SHP77 treated with DMSO at 0.1 percent for 48 hours (cell line): ENCODE measurements at regions not wholly inside any gene's neighbourhood (a gene's known extent, or its start where the extent isn't known, plus 50 kb on each side); places are given as distances from the start of the nearest gene placed in this dataset.

ENCODE experiments used
- DNase-seq: peaks from one replicate; lab custom pipeline; 2025; lab: John Stamatoyannopoulos, UW

GRCh38 chr5:165642366-165642765 lies 2136.9 kb downstream of the MAT2B start:
- DNase-seq: no peak

DNA sequence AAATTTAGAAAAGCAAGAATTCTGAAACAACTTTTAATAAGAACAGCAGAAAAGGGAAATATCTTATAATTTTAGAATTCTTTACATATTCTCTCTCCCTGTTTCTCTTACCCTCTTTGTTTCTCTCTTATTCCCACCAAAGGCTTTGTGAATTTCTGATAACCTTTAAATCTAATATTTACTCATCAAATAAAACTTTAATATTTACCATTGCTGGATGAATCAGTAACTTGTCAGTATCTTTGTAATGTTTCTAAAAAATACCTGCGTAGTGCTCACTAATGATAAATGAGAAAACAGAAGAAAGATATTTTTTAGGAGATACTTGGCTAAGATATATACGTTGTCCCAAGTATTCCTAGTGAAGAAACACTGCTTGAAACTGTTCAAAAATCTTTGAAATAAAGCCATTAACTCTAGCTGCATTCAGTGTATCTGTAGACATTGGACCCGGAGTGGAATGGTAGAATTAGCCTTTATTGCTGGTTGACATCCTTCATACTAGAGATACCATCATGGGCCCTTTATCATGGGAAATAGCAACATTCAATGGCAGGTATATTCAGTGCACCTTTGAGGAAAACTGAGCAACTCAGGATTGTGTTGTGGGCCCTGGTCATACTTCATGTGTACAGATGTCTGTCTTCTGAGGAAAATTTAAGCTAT lies 2160.4 kb downstream of the MAT2B start:
- no peak for DNase-seq

DNA sequence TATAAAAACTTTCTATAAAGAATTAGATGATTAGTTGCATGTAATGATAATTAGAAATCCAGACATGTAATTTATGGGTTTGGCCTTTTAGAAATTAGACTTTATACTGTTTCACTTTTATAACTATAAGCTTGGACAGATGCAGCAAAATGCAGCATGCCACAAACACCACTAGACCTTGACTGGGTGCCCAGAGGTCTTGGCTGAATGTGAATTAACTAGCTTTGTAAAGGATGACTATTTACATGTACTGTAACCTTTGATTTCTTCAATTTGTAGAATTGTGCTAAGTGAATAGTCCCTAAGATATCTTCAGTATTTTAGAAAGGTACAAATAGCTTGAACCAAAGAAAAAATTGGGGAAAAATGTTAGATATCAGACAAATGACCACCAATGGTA lies 2168.1 kb downstream of the MAT2B start:
- DNase-seq: no peak

DNA sequence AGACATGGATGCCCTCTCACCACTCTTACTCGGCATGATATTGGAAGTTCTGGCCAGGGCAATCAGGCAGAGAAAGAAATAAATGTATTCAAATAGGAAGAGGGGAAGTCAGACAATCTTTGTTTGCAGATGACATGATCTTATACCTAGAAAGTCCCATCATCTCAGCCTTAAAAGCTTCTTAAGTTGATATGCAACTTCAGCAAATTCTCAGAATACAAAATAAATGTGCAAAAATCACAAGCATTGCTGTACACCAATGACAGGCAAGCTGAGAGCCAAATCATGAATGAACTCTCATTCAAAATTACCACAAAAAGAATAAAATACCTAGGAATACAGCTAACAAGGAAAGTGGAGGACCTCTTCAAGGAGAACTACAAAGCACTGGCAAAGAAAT lies 2190.4 kb downstream of the MAT2B start:
- no peak for DNase-seq

DNA sequence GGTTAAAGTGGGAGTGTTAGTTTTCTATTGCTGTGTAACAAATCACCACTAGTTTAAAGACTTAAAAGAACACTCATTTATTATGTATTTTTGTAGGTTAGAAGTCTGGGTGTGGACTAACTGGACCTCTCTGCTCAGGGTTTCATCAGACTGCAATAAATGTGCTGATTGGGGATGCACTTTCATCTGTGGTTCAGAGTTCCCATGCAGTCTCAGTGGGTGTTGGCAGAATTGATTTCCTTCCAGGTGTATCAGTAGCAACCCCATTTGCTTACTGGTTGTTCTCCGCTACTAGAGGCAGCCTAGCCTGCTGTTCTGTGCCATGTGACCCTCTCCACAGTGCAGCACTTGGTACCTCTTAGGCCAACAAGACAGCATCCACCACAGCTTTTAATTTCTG lies 2200.5 kb downstream of the MAT2B start:
- no peak for DNase-seq

DNA sequence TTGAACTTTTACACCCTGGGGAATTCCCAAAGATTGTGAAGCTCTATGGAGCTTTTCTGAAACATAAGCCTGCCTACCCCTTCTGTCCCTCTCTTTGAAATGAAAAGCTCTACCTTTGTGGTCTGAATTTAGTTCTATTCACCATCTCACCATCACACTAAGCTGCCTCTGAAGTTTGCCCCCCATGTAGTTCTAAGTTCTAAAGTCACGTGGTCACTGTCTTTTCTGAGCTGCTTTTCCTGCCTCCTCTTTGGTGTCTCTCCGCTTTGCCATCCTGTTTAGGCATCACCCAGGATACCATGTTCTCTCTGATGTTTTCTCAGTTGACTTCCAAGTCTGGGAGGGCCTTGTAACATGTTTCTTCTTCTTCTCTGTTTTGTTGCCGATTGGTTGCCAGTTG lies 2206.6 kb downstream of the MAT2B start:
- DNase-seq: no peak

DNA sequence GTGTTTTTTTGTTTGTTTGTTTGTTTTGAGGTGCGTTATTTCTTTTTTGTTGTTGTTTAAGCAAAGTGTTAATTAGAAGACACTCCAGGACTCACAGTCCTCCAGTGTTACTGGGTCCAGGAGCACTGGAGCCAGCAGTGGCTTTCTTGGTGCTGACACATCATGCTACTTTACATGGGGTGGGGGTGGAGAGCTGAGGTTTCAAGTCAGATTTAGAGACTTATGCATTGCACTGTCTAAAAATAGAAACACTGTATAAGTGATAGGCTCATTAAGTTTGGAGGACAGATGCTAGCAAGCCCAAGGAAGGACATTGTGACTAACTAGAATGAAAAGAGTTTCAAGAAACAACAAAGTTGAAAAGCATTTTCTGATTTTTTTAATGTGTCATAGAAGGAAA lies 2209.2 kb downstream of the MAT2B start:
- DNase-seq: no peak

DNA sequence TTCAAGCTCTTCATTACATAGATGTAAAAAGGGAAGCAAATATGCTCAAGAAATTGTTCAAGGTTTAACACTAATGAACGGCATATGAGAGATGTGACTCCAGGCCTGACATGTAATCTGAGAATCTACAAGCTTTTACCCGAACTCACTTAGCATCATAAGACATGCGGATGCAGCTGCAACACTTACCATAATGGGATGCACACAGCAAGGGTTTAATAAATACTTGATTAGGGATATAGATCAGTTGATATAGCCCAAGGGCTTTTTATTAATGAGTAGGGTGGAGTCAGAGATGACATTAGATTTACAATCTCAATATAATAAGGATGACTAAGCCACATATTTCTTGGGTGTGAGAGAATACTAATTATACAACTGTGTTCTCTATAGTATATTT lies 2215.5 kb downstream of the MAT2B start:
- no peak for DNase-seq

DNA sequence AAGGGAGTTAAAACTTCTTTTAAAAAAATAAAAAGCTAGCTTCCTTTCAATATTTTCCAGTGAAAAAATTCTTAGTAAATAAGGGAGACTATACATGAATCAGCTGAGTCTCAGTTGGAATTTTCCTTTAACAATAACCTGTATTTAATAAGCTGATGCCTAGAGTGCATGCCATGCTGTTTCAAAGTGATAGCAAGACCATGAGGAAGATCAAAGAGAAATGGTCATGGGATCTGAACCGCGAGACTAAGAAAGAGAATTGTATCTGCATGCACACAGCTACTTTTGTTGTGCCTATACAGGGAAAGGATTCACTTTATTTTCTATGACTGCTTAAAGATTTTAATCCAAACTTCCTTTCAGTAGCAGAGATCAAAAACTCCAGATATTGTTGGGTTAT lies 2217.0 kb downstream of the MAT2B start:
- DNase-seq: no peak

DNA sequence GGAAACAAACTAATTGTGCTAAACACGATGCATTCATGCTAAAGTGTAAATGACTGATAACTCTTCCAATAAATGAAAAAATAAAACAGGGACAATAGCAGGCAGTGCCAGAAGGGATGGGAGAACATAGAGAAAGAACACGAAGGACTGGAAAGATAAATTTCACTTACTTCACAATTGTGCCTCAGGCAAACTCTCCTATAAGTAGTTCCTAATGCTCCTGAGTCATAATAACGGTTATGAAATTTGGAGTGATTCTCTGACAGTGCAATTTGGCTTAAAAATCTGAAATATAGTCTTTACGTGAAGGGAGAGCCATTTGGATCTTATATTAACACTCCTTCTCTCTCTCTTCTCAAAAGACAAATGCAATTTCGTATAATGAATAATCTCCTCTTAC lies 2218.5 kb downstream of the MAT2B start:
- no peak for DNase-seq

DNA sequence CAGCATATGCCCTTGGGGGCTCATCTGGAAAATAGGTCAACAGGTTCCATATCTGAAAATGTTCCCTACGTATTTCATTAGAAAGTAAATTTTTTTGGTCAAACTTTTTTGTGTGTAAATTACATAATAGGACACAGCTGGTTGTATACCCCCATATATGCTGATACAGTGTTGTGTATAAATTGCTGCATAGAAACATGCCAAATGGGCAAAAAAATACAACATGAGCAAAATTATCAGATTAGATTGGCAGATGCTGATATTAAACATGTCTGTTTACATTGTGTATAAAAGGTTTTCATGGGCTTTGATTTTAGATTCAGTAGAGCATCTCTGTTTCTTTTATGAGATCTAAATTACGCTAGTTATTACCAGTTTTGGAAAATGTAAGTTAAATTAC lies 2223.0 kb downstream of the MAT2B start:
- DNase-seq: no peak

GRCh38 chr5:165735388-165735787 lies 2230.0 kb downstream of the MAT2B start:
- DNase-seq: no peak

DNA sequence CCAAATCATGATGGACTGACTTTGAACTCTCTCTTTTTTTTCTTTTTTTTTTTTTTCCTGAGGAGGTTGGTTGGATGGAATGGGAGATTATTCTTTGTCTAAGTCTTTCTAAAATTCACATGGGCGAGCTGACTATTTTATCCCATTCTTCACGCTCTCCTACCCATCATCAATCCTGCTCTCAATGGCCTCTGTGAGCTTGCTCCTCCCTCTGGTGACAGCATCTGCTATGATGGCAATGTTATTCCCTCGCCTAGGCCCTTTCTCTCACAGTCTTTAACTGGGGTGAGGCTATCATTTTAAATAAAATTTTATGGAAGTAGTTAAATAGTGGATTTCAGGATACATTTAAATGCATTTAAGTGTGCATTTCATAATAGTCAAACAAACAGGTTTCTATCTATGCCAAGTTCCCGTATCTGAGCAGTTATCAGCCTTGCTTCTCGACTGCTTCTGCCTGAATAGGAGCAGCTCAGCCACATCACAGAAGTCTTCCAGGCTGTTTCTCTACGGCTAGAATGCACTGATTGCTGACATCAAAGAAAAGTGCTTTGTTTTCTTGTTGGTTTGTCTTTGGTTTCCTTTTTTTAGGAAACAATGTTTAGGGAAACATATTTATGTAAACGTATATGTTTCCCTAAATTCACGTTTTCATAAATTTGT lies 2233.8 kb downstream of the MAT2B start:
- no peak for DNase-seq

DNA sequence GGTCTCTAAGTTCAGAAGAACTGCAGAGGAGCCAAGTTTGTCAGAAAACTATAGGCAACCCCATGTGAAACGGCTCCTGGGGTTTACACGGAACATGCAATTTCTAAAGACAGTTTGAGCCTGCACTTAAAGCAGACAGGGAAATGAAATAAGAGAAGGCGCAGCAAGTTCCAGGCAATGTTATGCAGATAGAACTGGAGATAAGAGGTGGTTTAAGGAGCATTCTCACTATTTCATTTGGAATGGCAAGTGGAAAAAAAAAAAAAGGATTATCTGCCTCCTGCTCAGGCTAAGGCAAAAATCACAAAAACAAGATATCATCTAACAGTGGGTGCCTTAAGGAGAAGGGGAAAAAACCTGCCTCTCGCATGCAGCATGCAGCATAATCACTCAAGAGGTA lies 2252.4 kb downstream of the MAT2B start:
- no peak for DNase-seq

DNA sequence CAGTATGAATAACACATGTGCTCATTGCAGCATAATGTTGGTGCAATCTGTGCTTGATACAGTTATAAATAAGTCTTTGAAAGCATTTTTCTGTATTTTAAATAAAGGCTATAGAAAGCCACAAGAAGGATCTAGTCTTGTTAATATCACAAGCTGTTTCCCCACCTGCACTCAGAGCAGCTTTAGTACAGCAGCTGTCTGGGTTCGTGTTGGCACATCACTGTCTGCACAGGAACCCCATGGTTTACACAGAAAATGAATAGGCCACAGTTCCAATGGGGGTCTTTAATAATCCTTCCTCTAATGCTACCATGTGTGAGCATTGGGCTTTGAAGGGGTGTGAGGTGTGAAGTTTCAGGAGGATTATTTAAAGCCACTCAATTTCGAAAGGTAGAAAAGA lies 2269.7 kb downstream of the MAT2B start:
- no peak for DNase-seq

DNA sequence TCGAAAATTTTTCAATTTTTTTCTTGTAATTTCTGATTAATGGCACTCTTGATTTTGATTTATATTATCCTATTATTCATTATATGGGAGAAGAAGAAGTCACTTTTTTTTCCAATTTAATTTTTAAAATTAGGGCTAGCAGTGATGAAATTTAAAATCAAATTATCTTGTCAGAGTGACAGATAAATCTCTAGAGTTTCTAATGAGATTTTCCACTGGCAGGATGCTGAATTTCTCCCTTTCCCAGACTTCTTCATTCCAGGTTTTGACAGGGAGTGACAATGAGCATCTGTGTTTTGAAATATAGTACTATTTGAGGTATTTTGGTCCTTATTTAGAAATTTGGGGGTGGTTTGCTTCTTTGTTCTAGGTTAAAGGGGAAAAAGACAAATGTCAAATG lies 2274.1 kb downstream of the MAT2B start:
- no peak for DNase-seq

DNA sequence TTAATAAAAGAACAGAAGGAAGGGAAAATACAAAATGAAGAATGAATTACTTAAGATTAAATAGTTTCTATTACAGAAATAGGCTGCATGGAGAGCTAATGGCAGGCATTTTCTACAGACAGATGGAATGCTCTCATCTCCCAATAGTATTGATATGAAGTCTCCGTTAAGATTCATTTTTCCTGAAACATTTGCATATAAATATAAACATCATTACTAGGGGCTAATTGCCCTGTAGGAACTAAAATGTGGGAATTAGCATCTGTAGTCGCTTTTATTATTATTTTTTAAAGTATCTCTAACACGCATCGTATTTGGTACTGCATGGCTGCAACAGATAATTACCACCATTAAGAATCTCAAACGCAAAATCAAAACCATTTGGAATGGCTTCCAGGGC lies 2275.5 kb downstream of the MAT2B start:
- no peak for DNase-seq

GRCh38 chr5:165781738-165782137 lies 2276.3 kb downstream of the MAT2B start:
- no peak for DNase-seq

DNA sequence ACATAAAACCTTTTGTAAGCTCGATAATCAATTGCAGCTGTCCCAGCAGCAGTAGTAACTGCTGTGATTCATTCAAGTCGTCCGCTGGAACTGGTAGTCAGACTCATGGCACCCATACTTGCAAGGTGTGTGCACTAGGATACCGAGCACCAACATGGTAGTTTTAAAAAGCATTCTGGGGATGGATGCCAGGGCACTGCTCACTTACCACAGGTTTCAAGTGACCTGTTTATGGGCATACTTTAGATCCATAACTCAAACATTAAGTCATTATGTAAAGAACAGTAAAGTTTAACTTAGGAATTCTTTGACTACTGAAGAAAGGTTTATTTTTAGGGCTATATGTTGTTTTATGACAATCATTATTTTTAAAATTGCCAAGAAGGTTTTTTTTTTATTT lies 2277.6 kb downstream of the MAT2B start:
- no peak for DNase-seq

- DNase-seq: no peak
Measured at GRCh38 chr5:165786073-165786472, 2280.7 kb downstream of the MAT2B start.

DNA sequence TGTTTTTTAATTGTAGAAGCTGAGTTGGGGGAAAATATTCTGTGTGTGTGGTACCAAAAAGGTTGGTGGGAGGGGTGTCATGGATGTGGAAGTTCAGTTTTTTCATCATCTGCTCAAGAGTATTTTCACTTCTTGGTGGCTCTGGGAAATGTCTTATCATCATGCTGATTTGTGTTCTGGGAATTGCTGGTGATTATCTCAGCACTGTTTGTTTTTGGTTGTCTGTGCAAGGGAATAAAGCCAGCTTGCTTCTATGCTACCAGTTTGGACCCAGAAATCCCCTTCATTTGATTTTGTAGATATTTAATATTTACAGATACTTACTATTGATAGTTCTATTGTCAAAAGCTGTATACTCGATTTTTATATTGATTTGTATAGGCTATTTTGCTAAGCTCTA lies 2289.7 kb downstream of the MAT2B start:
- DNase-seq: no peak

GRCh38 chr5:165805756-165806155 lies 2300.3 kb downstream of the MAT2B start:
- no peak for DNase-seq

- no peak for DNase-seq
Measured at GRCh38 chr5:165808335-165808734, 2302.9 kb downstream of the MAT2B start.

DNA sequence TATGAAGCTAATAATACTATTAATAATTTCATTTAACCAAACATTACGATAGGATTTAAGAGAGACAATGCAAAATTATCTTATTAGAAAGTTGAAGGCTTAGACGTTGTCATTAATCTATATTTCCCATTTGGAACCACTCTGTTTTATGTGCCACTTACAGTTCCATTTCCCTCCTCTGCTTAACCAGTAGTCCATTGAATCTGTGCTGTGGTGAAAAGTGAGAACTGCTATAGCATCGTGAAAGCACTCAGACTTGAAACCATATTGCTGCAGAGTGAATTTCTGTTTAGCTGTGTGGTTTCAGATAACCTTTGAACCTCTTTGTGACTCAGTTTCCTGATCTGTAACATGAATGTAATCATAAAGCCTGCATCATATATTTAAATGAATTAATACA lies 2304.5 kb downstream of the MAT2B start:
- DNase-seq: no peak
